Mesenchymal stem cell (in vitro differentiated cells and primary cell): ENCODE measurements at regions not wholly inside any gene's neighbourhood (a gene's known extent, or its start where the extent isn't known, plus 50 kb on each side); places are given as distances from the start of the nearest gene placed in this dataset.
A peak's percentile ranks its signal among the peaks of the same experiment; 100 is the strongest.

Experiments used
- DNase-seq: peaks from one replicate; pipeline ENCODE4 v3.0.0-alpha.2; 2013
- H2AFZ ChIP-seq: one replicate; pipeline ENCODE4 v1.6.1; 2013; ENCODE audit warnings: low read depth, mild to moderate bottlenecking, control low read depth, inconsistent platforms, low read length, moderate library complexity
- H2AK5ac ChIP-seq: 2 replicates; pipeline ENCODE4 v1.6.1; 2013; ENCODE audit warnings: low read length, moderate library complexity, mild to moderate bottlenecking, inconsistent platforms; ENCODE audit not compliant: severe bottlenecking
- H2BK120ac ChIP-seq: one replicate; pipeline ENCODE4 v1.6.1; 2013; ENCODE audit warnings: low read depth, mild to moderate bottlenecking, inconsistent platforms, low read length, moderate library complexity
- H2BK12ac ChIP-seq, 2 experiments: one replicate each; pipeline ENCODE4 v1.6.1; 2013; ENCODE audit warnings: inconsistent platforms in 2 of 2, low read length in 2 of 2, mild to moderate bottlenecking in 2 of 2, moderate library complexity in 2 of 2, control low read depth in 1 of 2
- H2BK15ac ChIP-seq: one replicate; pipeline ENCODE4 v1.6.1; 2013; ENCODE audit warnings: mild to moderate bottlenecking, low read depth, inconsistent platforms; ENCODE audit not compliant: poor library complexity, severe bottlenecking
- H2BK5ac ChIP-seq: 2 replicates; pipeline ENCODE4 v1.6.1; 2013; ENCODE audit warnings: low read depth, mild to moderate bottlenecking, low read length, control low read depth, inconsistent platforms; ENCODE audit not compliant: poor library complexity, severe bottlenecking
- H3K14ac ChIP-seq, 2 experiments: one replicate each; pipeline ENCODE4 v1.6.1; 2013; ENCODE audit warnings: inconsistent platforms in 2 of 2, low read length in 2 of 2, control low read depth in 1 of 2, mild to moderate bottlenecking in 1 of 2, moderate library complexity in 1 of 2
- H3K18ac ChIP-seq, 2 experiments: one replicate each; pipeline ENCODE4 v1.6.1; 2013; ENCODE audit warnings: inconsistent platforms in 2 of 2, low read length in 2 of 2, control low read depth in 1 of 2, low read depth in 1 of 2, mild to moderate bottlenecking in 1 of 2
- H3K23ac ChIP-seq, 2 experiments: one replicate each; pipeline ENCODE4 v1.6.1; 2013; ENCODE audit warnings: inconsistent platforms in 2 of 2, low read length in 2 of 2, mild to moderate bottlenecking in 2 of 2, moderate library complexity in 2 of 2, control low read depth in 1 of 2
- H3K27ac ChIP-seq: 2 replicates; pipeline ENCODE4 v1.5.1; 2013; ENCODE audit warnings: mild to moderate bottlenecking, moderate library complexity, low read length, control low read depth, inconsistent platforms; ENCODE audit not compliant: poor library complexity, severe bottlenecking
- H3K27me3 ChIP-seq, 2 experiments: 2 replicates each; pipeline versions ENCODE4 v1.6.1 to v1.7.0; 2013; ENCODE audit warnings: low read length in 2 of 2, mild to moderate bottlenecking in 2 of 2, moderate library complexity in 2 of 2, control low read depth in 1 of 2, inconsistent platforms in 1 of 2; ENCODE audit not compliant: control insufficient read depth in 1 of 2, insufficient read depth in 1 of 2
- H3K36me3 ChIP-seq, 2 experiments: 2 replicates each; pipeline versions ENCODE4 v1.6.1 to v1.7.0; 2013; ENCODE audit warnings: low read length in 2 of 2, control low read depth in 1 of 2, inconsistent platforms in 1 of 2, low read depth in 1 of 2, mild to moderate bottlenecking in 1 of 2; ENCODE audit not compliant: insufficient read depth in 2 of 2, control insufficient read depth in 1 of 2
- H3K4ac ChIP-seq, 2 experiments: one replicate each; pipeline ENCODE4 v1.6.1; 2013; ENCODE audit warnings: inconsistent platforms in 2 of 2, low read length in 2 of 2, mild to moderate bottlenecking in 2 of 2, moderate library complexity in 2 of 2, control low read depth in 1 of 2, low read depth in 1 of 2
- H3K4me1 ChIP-seq: 2 replicates; pipeline ENCODE4 v1.6.1; 2013; ENCODE audit warnings: low read depth, low read length, control low read depth; ENCODE audit not compliant: control insufficient read depth, insufficient read depth
- H3K4me2 ChIP-seq: 2 replicates; pipeline ENCODE4 v1.6.1; 2013; ENCODE audit warnings: low read length, mild to moderate bottlenecking, inconsistent platforms; ENCODE audit not compliant: poor library complexity, severe bottlenecking
- H3K4me3 ChIP-seq, 2 experiments: 2 replicates each; pipeline versions ENCODE4 v1.5.1 to v1.7.0; 2013; ENCODE audit warnings: low read length in 2 of 2, mild to moderate bottlenecking in 2 of 2, control low read depth in 1 of 2, low read depth in 1 of 2; ENCODE audit not compliant: insufficient read depth in 1 of 2
- H3K79me1 ChIP-seq: replicated peaks from 2 replicates; pipeline ENCODE4 v1.6.1; 2013; ENCODE audit warnings: mild to moderate bottlenecking, control low read depth, low read length, inconsistent platforms; ENCODE audit not compliant: poor library complexity, severe bottlenecking
- H3K9ac ChIP-seq: 2 replicates; pipeline ENCODE4 v1.7.0; 2013; ENCODE audit warnings: mild to moderate bottlenecking, low read length, moderate library complexity
- H3K9me3 ChIP-seq: 2 replicates; pipeline ENCODE4 v1.7.0; 2013; ENCODE audit warnings: mild to moderate bottlenecking, low read length; ENCODE audit not compliant: control insufficient read depth
- H4K8ac ChIP-seq: one replicate; pipeline ENCODE4 v1.6.1; 2013; ENCODE audit warnings: inconsistent platforms, mild to moderate bottlenecking, low read length, moderate library complexity
- H4K91ac ChIP-seq: one replicate; pipeline ENCODE4 v1.6.1; 2013; ENCODE audit warnings: mild to moderate bottlenecking, low read length, inconsistent platforms
- WGBS: methylation state at CpG from one replicate; pipeline ENCODE4 v1.1.7; 2013; ENCODE audit warnings: mixed read lengths; 5-methylcytosine and 5-hydroxymethylcytosine counted together

GRCh38 chr3:177483182-177483967 is 286.1 kb upstream of the TBL1XR1 start:
- Histone ChIP-seq H4K91ac (no peak overlapping the region), H3K4me3 (no peak overlapping the region), H3K79me1 (no peaks in the 10 kb centered on the region), H2BK12ac (no peak overlapping the region), H2BK5ac (no peak overlapping the region), H3K23ac (no peak overlapping the region), H3K27me3 (no peaks in the 10 kb centered on the region), H2BK120ac (no peak overlapping the region), H3K27ac (no peak overlapping the region), H2AFZ (no peak overlapping the region), H3K18ac (no peak overlapping the region), H2BK15ac (peak overlapping the region; percentile 36), H3K9me3 (peaks cover 7% of the 10 kb centered on the region), H3K36me3 (no peaks in the 10 kb centered on the region), H3K4me1 (peaks cover 2% of the 10 kb centered on the region), H3K14ac (no peak overlapping the region), H3K4ac (no peak overlapping the region), H3K4me2 (no peak overlapping the region), H4K8ac (no peak overlapping the region), H2AK5ac (peak overlapping the region; percentile 51), H3K9ac (no peak overlapping the region)
- no peak for DNase-seq
- 61% methylated on average over 4 of the region's 4 CpGs for WGBS

GRCh38 chr3:177484206-177484605 is 286.9 kb upstream of the TBL1XR1 start:
- Histone ChIP-seq H3K9me3 (peaks cover 14% of the 10 kb centered on the region), H3K27me3 (no peaks in the 10 kb centered on the region), H3K4me2 (no peak overlapping the region), H3K14ac (no peak overlapping the region), H4K91ac (no peak overlapping the region), H3K27ac (no peak overlapping the region), H2BK5ac (no peak overlapping the region), H2AFZ (no peak overlapping the region), H3K79me1 (no peaks in the 10 kb centered on the region), H3K36me3 (no peaks in the 10 kb centered on the region), H3K4ac (no peak overlapping the region), H3K18ac (no peak overlapping the region), H3K9ac (no peak overlapping the region), H2BK15ac (no peak overlapping the region), H3K23ac (no peak overlapping the region), H4K8ac (no peak overlapping the region), H2BK120ac (no peak overlapping the region), H3K4me1 (no peaks in the 10 kb centered on the region), H3K4me3 (no peak overlapping the region), H2BK12ac (no peak overlapping the region), H2AK5ac (no peak overlapping the region)
- 93% methylated on average over 1 of the region's 3 CpGs for WGBS
- no peak for DNase-seq

- Histone ChIP-seq H3K9me3 (peaks cover 14% of the 10 kb centered on the region), H3K4me3 (no peak overlapping the region), H2BK5ac (no peak overlapping the region), H2AK5ac (no peak overlapping the region), H3K27ac (no peak overlapping the region), H3K4me2 (no peak overlapping the region), H2BK120ac (no peak overlapping the region), H3K4ac (no peak overlapping the region), H3K79me1 (no peaks in the 10 kb centered on the region), H3K27me3 (no peaks in the 10 kb centered on the region), H2AFZ (no peak overlapping the region), H3K23ac (no peak overlapping the region), H3K14ac (no peak overlapping the region), H3K18ac (no peak overlapping the region), H2BK15ac (no peak overlapping the region), H3K36me3 (no peaks in the 10 kb centered on the region), H4K91ac (no peak overlapping the region), H2BK12ac (no peak overlapping the region), H3K4me1 (no peaks in the 10 kb centered on the region), H3K9ac (no peak overlapping the region), H4K8ac (no peak overlapping the region)
- no peak for DNase-seq
- 97% methylated on average over 1 of the region's 2 CpGs for WGBS
Measured at GRCh38 chr3:177484926-177485325, 287.6 kb upstream of the TBL1XR1 start.

- no peak overlapping the region for H2AK5ac ChIP-seq
- no peak overlapping the region for H4K8ac ChIP-seq
- no peak overlapping the region for H2BK5ac ChIP-seq
- H3K9me3 ChIP-seq = peaks cover 14% of the 10 kb centered on the region
- H3K4me1 ChIP-seq = peaks cover 1% of the 10 kb centered on the region
- no peak overlapping the region for H2AFZ ChIP-seq
- H3K23ac ChIP-seq = no peak overlapping the region
- no peak overlapping the region for H2BK12ac ChIP-seq
- no peaks in the 10 kb centered on the region for H3K79me1 ChIP-seq
- no peak overlapping the region for H3K9ac ChIP-seq
- H3K27ac ChIP-seq = no peak overlapping the region
- no peak overlapping the region for H3K14ac ChIP-seq
- H3K4me2 ChIP-seq = no peak overlapping the region
- no peak overlapping the region for H2BK15ac ChIP-seq
- H4K91ac ChIP-seq = no peak overlapping the region
- DNase-seq = no peak
- H3K18ac ChIP-seq = no peak overlapping the region
- H2BK120ac ChIP-seq = no peak overlapping the region
- no peak overlapping the region for H3K4ac ChIP-seq
- H3K27me3 ChIP-seq = no peaks in the 10 kb centered on the region
- H3K36me3 ChIP-seq = no peaks in the 10 kb centered on the region
- no peak overlapping the region for H3K4me3 ChIP-seq
- 76% methylated on average over 3 of the region's 3 CpGs for WGBS
Measured at GRCh38 chr3:177487635-177488186, 290.4 kb upstream of the TBL1XR1 start.
